Hepatocyte (in vitro differentiated cells): ENCODE measurements at regions not wholly inside any gene's neighbourhood (a gene's known extent, or its start where the extent isn't known, plus 50 kb on each side); places are given as distances from the start of the nearest gene placed in this dataset.

Experiments used
- DNase-seq: peaks from one replicate; pipeline ENCODE4 v3.0.0-alpha.2; 2016; ENCODE audit warnings: low spot score
- H2AFZ ChIP-seq: fragments of 200-600 bp; sonication (generic); 2 replicates; pipeline ENCODE4 v1.6.0; 2016; ENCODE audit warnings: antibody characterized with exemption, mild to moderate bottlenecking
- H3K27ac ChIP-seq: fragments of 200-600 bp; sonication (generic); 2 replicates; pipeline ENCODE4 v1.5.1; 2016; ENCODE audit warnings: mild to moderate bottlenecking
- H3K27me3 ChIP-seq: fragments of 200-600 bp; sonication (generic); 2 replicates; pipeline ENCODE4 v1.6.1; 2016
- H3K36me3 ChIP-seq: fragments of 200-600 bp; sonication (generic); replicated peaks from 2 replicates; pipeline ENCODE4 v1.5.1; 2016; ENCODE audit warnings: low read depth; ENCODE audit not compliant: insufficient read depth
- H3K4me1 ChIP-seq: fragments of 200-600 bp; sonication (generic); 2 replicates; pipeline ENCODE4 v1.5.1; 2016; ENCODE audit warnings: mild to moderate bottlenecking, moderate library complexity; ENCODE audit not compliant: insufficient read depth
- H3K4me2 ChIP-seq: fragments of 200-600 bp; sonication (generic); 2 replicates; pipeline ENCODE4 v1.6.0; 2016
- H3K4me3 ChIP-seq: fragments of 200-600 bp; sonication (generic); 2 replicates; pipeline ENCODE4 v1.5.1; 2016; ENCODE audit warnings: mild to moderate bottlenecking
- H3K79me2 ChIP-seq: fragments of 200-600 bp; sonication (generic); 2 replicates; pipeline ENCODE4 v1.6.0; 2017; ENCODE audit warnings: mild to moderate bottlenecking
- H3K9me2 ChIP-seq: fragments of 200-600 bp; sonication (generic); replicated peaks from 2 replicates; pipeline ENCODE4 v1.6.0; 2017; ENCODE audit warnings: mild to moderate bottlenecking; ENCODE audit not compliant: insufficient read depth
- H3K9me3 ChIP-seq: fragments of 200-600 bp; sonication (generic); 2 replicates; pipeline ENCODE4 v1.5.1; 2016; ENCODE audit warnings: low read depth, mild to moderate bottlenecking
- H4K20me1 ChIP-seq: fragments of 200-600 bp; sonication (generic); 2 replicates; pipeline ENCODE4 v1.6.0; 2016; ENCODE audit warnings: mild to moderate bottlenecking; ENCODE audit not compliant: insufficient read depth, poor library complexity, severe bottlenecking
- CTCF ChIP-seq: fragments of 200-600 bp; sonication (generic); IDR thresholded peaks from 2 replicates; pipeline ENCODE4 v1.5.1; 2016; ENCODE audit warnings: antibody characterized with exemption, mild to moderate bottlenecking; ENCODE audit not compliant: poor library complexity
- EZH2 ChIP-seq: fragments of 200-600 bp; sonication (generic); IDR thresholded peaks from 2 replicates; pipeline ENCODE4 v1.6.1; 2016; ENCODE audit warnings: antibody characterized with exemption, mild to moderate bottlenecking, borderline replicate concordance
- EZH2phosphoT487 ChIP-seq: fragments of 200-600 bp; sonication (generic); IDR thresholded peaks from one replicate; pipeline ENCODE4 v1.6.1; 2018; ENCODE audit warnings: antibody characterized with exemption, mild to moderate bottlenecking, low read depth, moderate library complexity; ENCODE audit not compliant: unreplicated experiment, severe bottlenecking
- WGBS: methylation state at CpG from one replicate; pipeline ENCODE4 v1.1.6; 2016; ENCODE audit warnings: low lambda C conversion rate; ENCODE audit errors: missing lambda C conversion rate; 5-methylcytosine and 5-hydroxymethylcytosine counted together

DNA sequence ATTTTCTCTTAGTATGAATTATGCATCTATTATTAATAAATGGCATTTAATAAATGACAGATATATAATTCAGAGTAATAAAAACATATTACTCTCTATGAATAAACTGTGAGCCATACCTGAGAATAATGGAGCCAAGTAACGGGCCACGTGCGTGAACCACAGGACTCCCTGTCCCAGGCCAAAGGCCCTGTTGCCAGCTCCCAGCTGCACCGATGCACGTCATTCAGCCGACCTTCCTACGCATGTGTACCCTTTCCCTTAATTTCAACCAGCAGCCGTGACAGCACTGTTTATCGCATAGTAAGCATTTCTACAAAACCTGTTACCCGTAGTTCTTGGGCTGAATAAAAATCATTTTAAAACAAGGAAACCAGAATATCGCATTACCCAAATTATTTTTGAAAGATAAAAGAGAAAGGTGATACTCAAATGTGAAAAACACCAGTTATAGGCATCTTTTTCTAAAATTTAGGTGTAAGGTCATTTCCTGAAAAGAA is 827.2 kb upstream of the FRG1 start:
- H2AFZ ChIP-seq: no peak overlapping the region
- H3K4me1 ChIP-seq: no peaks in the 10 kb centered on the region
- no peak overlapping the region for H3K4me3 ChIP-seq
- DNase-seq: no peak
- WGBS: 92% methylated on average over 11 of the region's 11 CpGs
- H3K9me2 ChIP-seq: no peaks in the 10 kb centered on the region
- TF ChIP-seq EZH2phosphoT487 (no peak), CTCF (no peak), EZH2 (no peak)
- H3K36me3 ChIP-seq: no peaks in the 10 kb centered on the region
- no peaks in the 10 kb centered on the region for H3K9me3 ChIP-seq
- H3K27ac ChIP-seq: no peak overlapping the region
- H4K20me1 ChIP-seq: no peaks in the 10 kb centered on the region
- no peak overlapping the region for H3K4me2 ChIP-seq
- H3K79me2 ChIP-seq: no peaks in the 10 kb centered on the region
- H3K27me3 ChIP-seq: no peaks in the 10 kb centered on the region

GRCh38 chr4:189117426-189117825 is 823.2 kb upstream of the FRG1 start:
- H3K9me2 ChIP-seq: no peaks in the 10 kb centered on the region
- TF ChIP-seq EZH2phosphoT487 (no peak), CTCF (peak; percentile 7), EZH2 (no peak)
- H4K20me1 ChIP-seq: no peaks in the 10 kb centered on the region
- no peak overlapping the region for H3K27ac ChIP-seq
- H3K36me3 ChIP-seq: no peaks in the 10 kb centered on the region
- no peaks in the 10 kb centered on the region for H3K4me1 ChIP-seq
- DNase-seq: no peak
- H3K27me3 ChIP-seq: no peaks in the 10 kb centered on the region
- no peaks in the 10 kb centered on the region for H3K79me2 ChIP-seq
- 95% methylated on average over 1 of the region's 1 CpG for WGBS
- no peaks in the 10 kb centered on the region for H3K9me3 ChIP-seq
- H2AFZ ChIP-seq: no peak overlapping the region
- H3K4me3 ChIP-seq: no peak overlapping the region
- H3K4me2 ChIP-seq: no peak overlapping the region

GRCh38 chr4:189121336-189121735 is 819.3 kb upstream of the FRG1 start:
- Histone ChIP-seq H3K4me3 (no peak overlapping the region), H2AFZ (no peak overlapping the region), H3K9me3 (no peaks in the 10 kb centered on the region), H3K36me3 (no peaks in the 10 kb centered on the region), H3K79me2 (no peaks in the 10 kb centered on the region), H3K9me2 (no peaks in the 10 kb centered on the region), H3K4me2 (no peak overlapping the region), H3K4me1 (no peaks in the 10 kb centered on the region), H4K20me1 (no peaks in the 10 kb centered on the region), H3K27me3 (no peaks in the 10 kb centered on the region), H3K27ac (no peak overlapping the region)
- no peak for DNase-seq
- no peak for TF ChIP-seq EZH2
- WGBS: 90% methylated on average over 4 of the region's 4 CpGs

GRCh38 chr4:189124149-189124758 is 816.4 kb upstream of the FRG1 start:
- no peak overlapping the region for H3K4me2 ChIP-seq
- 39% methylated on average over 10 of the region's 10 CpGs for WGBS
- H4K20me1 ChIP-seq: no peaks in the 10 kb centered on the region
- TF ChIP-seq EZH2phosphoT487: no peak
- peak; percentile 95 for TF ChIP-seq CTCF
- no peak for TF ChIP-seq EZH2
- no peaks in the 10 kb centered on the region for H3K36me3 ChIP-seq
- H3K27me3 ChIP-seq: no peaks in the 10 kb centered on the region
- H3K27ac ChIP-seq: no peak overlapping the region
- H3K79me2 ChIP-seq: no peaks in the 10 kb centered on the region
- no peaks in the 10 kb centered on the region for H3K4me1 ChIP-seq
- no peak overlapping the region for H3K4me3 ChIP-seq
- H2AFZ ChIP-seq: no peak overlapping the region
- no peaks in the 10 kb centered on the region for H3K9me2 ChIP-seq
- H3K9me3 ChIP-seq: no peaks in the 10 kb centered on the region
- DNase-seq: peak; percentile 62
